ENCODE measurements at regions not wholly inside any gene's neighbourhood (a gene's known extent, or its start where the extent isn't known, plus 50 kb on each side); places are given as distances from the start of the nearest gene placed in this dataset.
A peak's percentile ranks its signal among the peaks of the same experiment; 100 is the strongest.

- DNase-seq (ENCODE audit: low read depth), result peak; percentile 26
Observed at GRCh38 chr10:55500931-55501559, 700.0 kb upstream of the PCDH15 start.

GRCh38 chr10:55497893-55498499 lies 697.0 kb upstream of the PCDH15 start:
- no peak for DNase-seq (ENCODE audit: low read depth)

- no peak for DNase-seq (ENCODE audit: low read depth)
Observed at GRCh38 chr10:55495555-55495954, 694.5 kb upstream of the PCDH15 start.

- no peak for DNase-seq (ENCODE audit: low read depth)
Observed at GRCh38 chr10:55491712-55492111, 690.7 kb upstream of the PCDH15 start.

GRCh38 chr10:55485827-55486226 lies 684.8 kb upstream of the PCDH15 start:
- no peak for DNase-seq (ENCODE audit: low read depth)

- peak; percentile 5 for DNase-seq (ENCODE audit: low read depth)
Observed at GRCh38 chr10:55476129-55476528, 675.1 kb upstream of the PCDH15 start.

- DNase-seq (ENCODE audit: low read depth), result no peak
Observed at GRCh38 chr10:55474258-55474657, 673.2 kb upstream of the PCDH15 start.

GRCh38 chr10:55470840-55471239 lies 669.8 kb upstream of the PCDH15 start:
- DNase-seq (ENCODE audit: low read depth), result no peak

- DNase-seq (ENCODE audit: low read depth), result no peak
Observed at GRCh38 chr10:55466806-55467504, 665.9 kb upstream of the PCDH15 start.

GRCh38 chr10:55464083-55464482 lies 663.1 kb upstream of the PCDH15 start:
- no peak for DNase-seq (ENCODE audit: low read depth)

GRCh38 chr10:55460008-55460407 lies 659.0 kb upstream of the PCDH15 start:
- DNase-seq (ENCODE audit: low read depth), result no peak

GRCh38 chr10:55449981-55450380 lies 649.0 kb upstream of the PCDH15 start:
- no peak for DNase-seq (ENCODE audit: low read depth)

- no peak for DNase-seq (ENCODE audit: low read depth)
Observed at GRCh38 chr10:55446441-55447002, 645.5 kb upstream of the PCDH15 start.

- DNase-seq (ENCODE audit: low read depth), result no peak
Observed at GRCh38 chr10:55441777-55442176, 640.7 kb upstream of the PCDH15 start.

GRCh38 chr10:55426138-55426537 lies 625.1 kb upstream of the PCDH15 start:
- DNase-seq (ENCODE audit: low read depth), result no peak

GRCh38 chr10:55410415-55410885 lies 609.4 kb upstream of the PCDH15 start:
- no peak for DNase-seq (ENCODE audit: low read depth)

GRCh38 chr10:55404094-55404493 lies 603.1 kb upstream of the PCDH15 start:
- DNase-seq (ENCODE audit: low read depth), result no peak

- peak; percentile 34 for DNase-seq (ENCODE audit: low read depth)
Observed at GRCh38 chr10:55400075-55400849, 599.2 kb upstream of the PCDH15 start.

- no peak for DNase-seq (ENCODE audit: low read depth)
Observed at GRCh38 chr10:55398497-55398882, 597.5 kb upstream of the PCDH15 start.

- DNase-seq (ENCODE audit: low read depth), result peak; percentile 32
Observed at GRCh38 chr10:55397777-55398496, 596.9 kb upstream of the PCDH15 start.

GRCh38 chr10:55378196-55378595 lies 577.2 kb upstream of the PCDH15 start:
- no peak for DNase-seq (ENCODE audit: low read depth)

- no peak for DNase-seq (ENCODE audit: low read depth)
Observed at GRCh38 chr10:55374917-55375316, 573.9 kb upstream of the PCDH15 start.
